Colonic mucosa (tissue), 4 donors: ENCODE measurements at regions not wholly inside any gene's neighbourhood (a gene's known extent, or its start where the extent isn't known, plus 50 kb on each side); places are given as distances from the start of the nearest gene placed in this dataset.
A peak's percentile ranks its signal among the peaks of the same experiment; 100 is the strongest.

Experiments used
- DNase-seq: peaks from one replicate; pipeline ENCODE4 v3.0.0-alpha.2; 2020
- H3K27ac ChIP-seq: fragments of 200-600 bp; one replicate; pipeline ENCODE4 v1.8.0; 2021
- H3K27me3 ChIP-seq: fragments of 200-600 bp; one replicate; pipeline ENCODE4 v1.8.0; 2021
- H3K36me3 ChIP-seq: fragments of 200-600 bp; one replicate; pipeline ENCODE4 v1.8.0; 2021
- H3K4me1 ChIP-seq: fragments of 200-600 bp; one replicate; pipeline ENCODE4 v1.8.0; 2021; ENCODE audit warnings: mild to moderate bottlenecking
- H3K4me3 ChIP-seq: fragments of 200-600 bp; one replicate; pipeline ENCODE4 v1.8.0; 2021
- H3K9ac ChIP-seq, 2 donors: one replicate each; pipeline ENCODE4 v1.7.0; 2013; ENCODE audit warnings: control low read depth in 2 of 2, low read depth in 2 of 2, low read length in 2 of 2
- H3K9me3 ChIP-seq: fragments of 200-600 bp; one replicate; pipeline ENCODE4 v1.8.0; 2021
- CTCF ChIP-seq: fragments of 200-600 bp; IDR thresholded peaks from one replicate; pipeline ENCODE4 v1.8.0; 2022; ENCODE audit warnings: antibody characterized with exemption, mild to moderate bottlenecking
- intact Hi-C: fragments of 100-400 bp; cut with DNase I; formaldehyde crosslinking; loops from one replicate; pipeline ENCODE4 v1.14.1; 2022
- donor health status: healthy.
- donor health status: DM: no; HTN: no; CAD: no.
- donor health status: DM: no; HTN: no; CAD: no.

GRCh38 chr12:102781117-102781516 is 135.9 kb downstream of the PAH start:
- no peaks in the 10 kb centered on the region for H3K9me3 ChIP-seq
- TF ChIP-seq CTCF: no peak
- no peak for DNase-seq

GRCh38 chr12:102776041-102776440 is 141.0 kb downstream of the PAH start:
- Histone ChIP-seq H3K9ac (no peak overlapping the region), H3K4me1 (no peaks in the 10 kb centered on the region), H3K4me3 (no peak overlapping the region), H3K9me3 (no peaks in the 10 kb centered on the region), H3K27me3 (no peaks in the 10 kb centered on the region), H3K27ac (no peak overlapping the region), H3K36me3 (no peaks in the 10 kb centered on the region)
- intact Hi-C loops: no loop called here
- TF ChIP-seq CTCF: no peak
- no peak for DNase-seq

More at GRCh38 chr12:102781117-102781516, 135.9 kb downstream of the PAH start:
- Histone ChIP-seq H3K4me3 (no peak overlapping the region), H3K4me1 (no peaks in the 10 kb centered on the region), H3K27ac (no peak overlapping the region), H3K9ac (no peak overlapping the region), H3K36me3 (no peaks in the 10 kb centered on the region), H3K27me3 (no peaks in the 10 kb centered on the region)
- intact Hi-C loops: no loop called here

- Histone ChIP-seq H3K9me3 (no peaks in the 10 kb centered on the region), H3K27ac (no peak overlapping the region), H3K4me1 (no peaks in the 10 kb centered on the region), H3K27me3 (no peaks in the 10 kb centered on the region), H3K36me3 (no peaks in the 10 kb centered on the region), H3K9ac (no peak overlapping the region), H3K4me3 (no peak overlapping the region)
- peak; percentile 38 for TF ChIP-seq CTCF
- DNase-seq: peak; percentile 30
- intact Hi-C loops: loop anchor here (10.0 kb wide), 1 partner anchor 825 kb away; no protein-coding TSS in a partner anchor
Measured at GRCh38 chr12:102769323-102769916, 147.6 kb downstream of the PAH start.

- intact Hi-C loops: loop anchor here (10.0 kb wide), 1 partner anchor 822 kb away; no protein-coding TSS in a partner anchor
- no peak overlapping the region for H3K27ac ChIP-seq
Measured at GRCh38 chr12:102766961-102767360, 150.1 kb downstream of the PAH start.

GRCh38 chr12:102765736-102766135 is 151.3 kb downstream of the PAH start:
- Histone ChIP-seq H3K36me3 (no peaks in the 10 kb centered on the region), H3K9me3 (no peaks in the 10 kb centered on the region), H3K27me3 (no peaks in the 10 kb centered on the region), H3K9ac (no peak overlapping the region), H3K4me1 (no peaks in the 10 kb centered on the region), H3K4me3 (no peak overlapping the region), H3K27ac (no peak overlapping the region)
- TF ChIP-seq CTCF: no peak
- no peak for DNase-seq
- intact Hi-C loops: loop anchor here (10.0 kb wide), 1 partner anchor 821 kb away; no protein-coding TSS in a partner anchor

More at GRCh38 chr12:102766961-102767360, 150.1 kb downstream of the PAH start:
- Histone ChIP-seq H3K27me3 (no peaks in the 10 kb centered on the region), H3K4me3 (no peak overlapping the region), H3K9me3 (no peaks in the 10 kb centered on the region), H3K9ac (no peak overlapping the region), H3K36me3 (no peaks in the 10 kb centered on the region), H3K4me1 (no peaks in the 10 kb centered on the region)
- TF ChIP-seq CTCF: no peak
- DNase-seq: no peak
